ENCODE measurements at regions not wholly inside any gene's neighbourhood (a gene's known extent, or its start where the extent isn't known, plus 50 kb on each side); places are given as distances from the start of the nearest gene placed in this dataset.
"Not testable (repeated sequence)": the region's sequence is repeated elsewhere in the genome, so short reads cannot be mapped to it uniquely, and the experiment has no call there.

DNA sequence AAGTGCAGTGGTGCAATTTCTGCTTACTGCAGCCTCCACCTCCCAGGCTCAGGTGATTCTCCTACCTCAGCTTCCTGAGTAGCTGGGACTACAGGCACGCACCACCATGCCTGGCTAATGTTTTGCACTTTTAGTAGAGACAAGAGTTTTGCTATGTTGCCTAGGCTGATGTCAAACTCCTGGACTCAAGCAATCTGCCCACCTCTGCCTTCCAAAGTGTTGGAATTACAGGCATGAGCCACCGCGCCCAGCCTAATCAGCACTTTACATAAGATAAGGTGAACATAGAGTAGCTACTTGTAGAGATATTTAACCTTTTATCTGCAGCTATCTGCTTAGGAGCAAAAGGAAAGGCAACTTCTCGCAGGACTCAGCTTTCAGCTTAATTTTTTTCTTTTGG, 77.5 kb upstream of the RGPD5 start:
- TF ChIP-seq FOXM1 (IDR thresholded peaks at IDR 0.05; ENCODE audit: borderline replicate concordance); BHLHE40 (IDR thresholded peaks at IDR 0.05; ENCODE audit: borderline replicate concordance); FOXK2 (IDR thresholded peaks at IDR 0.05); TARDBP (IDR thresholded peaks at IDR 0.05); SUZ12 (IDR thresholded peaks at IDR 0.05); SP1 (IDR thresholded peaks at IDR 0.05); ARNT (IDR thresholded peaks at IDR 0.05); HDGF (IDR thresholded peaks at IDR 0.05; ENCODE audit: borderline replicate concordance); L3MBTL2 (conservative IDR thresholded peaks at IDR 0.05); ELF4 (IDR thresholded peaks at IDR 0.05); FOXA1 (IDR thresholded peaks at IDR 0.05): not testable (repeated sequence)
- TF ChIP-seq, protein P1, sequence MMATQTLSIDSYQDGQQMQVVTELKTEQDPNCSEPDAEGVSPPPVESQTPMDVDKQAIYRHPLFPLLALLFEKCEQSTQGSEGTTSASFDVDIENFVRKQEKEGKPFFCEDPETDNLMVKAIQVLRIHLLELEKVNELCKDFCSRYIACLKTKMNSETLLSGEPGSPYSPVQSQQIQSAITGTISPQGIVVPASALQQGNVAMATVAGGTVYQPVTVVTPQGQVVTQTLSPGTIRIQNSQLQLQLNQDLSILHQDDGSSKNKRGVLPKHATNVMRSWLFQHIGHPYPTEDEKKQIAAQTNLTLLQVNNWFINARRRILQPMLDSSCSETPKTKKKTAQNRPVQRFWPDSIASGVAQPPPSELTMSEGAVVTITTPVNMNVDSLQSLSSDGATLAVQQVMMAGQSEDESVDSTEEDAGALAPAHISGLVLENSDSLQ (IDR thresholded peaks at IDR 0.05): not testable (repeated sequence)
